Spleen (tissue), 11 donors: ENCODE measurements at regions not wholly inside any gene's neighbourhood (a gene's known extent, or its start where the extent isn't known, plus 50 kb on each side); places are given as distances from the start of the nearest gene placed in this dataset.
A peak's percentile ranks its signal among the peaks of the same experiment; 100 is the strongest.

Source experiments
- DNase-seq: peaks from one replicate; pipeline ENCODE4 v3.0.0-alpha.2; 2020
- H3K27ac ChIP-seq, 8 donors: fragments of 200-600 bp; sonication (generic) in 7 of 8; 1 replicate in 4 of 8; 2 replicates in 4 of 8; pipeline versions ENCODE4 v1.5.0 to v1.8.0; 2016 to 2021; ENCODE audit warnings: inconsistent platforms in 4 of 8, mild to moderate bottlenecking in 4 of 8, moderate library complexity in 1 of 8
- H3K27me3 ChIP-seq, 7 donors: fragments of 200-600 bp; sonication (generic) in 6 of 7; replicated peaks in 1 of 7; 1 replicate in 4 of 7; 2 replicates in 3 of 7; pipeline versions ENCODE4 v1.5.0 to v1.8.0; 2016 to 2021; ENCODE audit warnings: inconsistent platforms in 3 of 7, mild to moderate bottlenecking in 1 of 7
- H3K36me3 ChIP-seq, 6 donors: fragments of 200-600 bp; sonication (generic) in 5 of 6; 1 replicate in 4 of 6; 2 replicates in 2 of 6; pipeline versions ENCODE4 v1.5.0 to v1.8.0; 2016 to 2021; ENCODE audit warnings: inconsistent platforms in 2 of 6
- H3K4me1 ChIP-seq, 6 donors: fragments of 200-600 bp; sonication (generic) in 5 of 6; 1 replicate in 3 of 6; 2 replicates in 3 of 6; pipeline versions ENCODE4 v1.5.0 to v1.8.0; 2016 to 2021; ENCODE audit warnings: inconsistent platforms in 3 of 6
- H3K4me3 ChIP-seq, 8 donors: fragments of 200-600 bp; sonication (generic) in 7 of 8; 1 replicate in 4 of 8; 2 replicates in 4 of 8; pipeline versions ENCODE4 v1.5.0 to v1.8.0; 2016 to 2021; ENCODE audit warnings: inconsistent platforms in 4 of 8, mild to moderate bottlenecking in 4 of 8, moderate library complexity in 2 of 8
- H3K9me3 ChIP-seq, 8 donors: fragments of 200-600 bp; sonication (generic) in 7 of 8; 1 replicate in 4 of 8; 2 replicates in 4 of 8; pipeline versions ENCODE4 v1.5.0 to v1.8.0; 2016 to 2021; ENCODE audit warnings: inconsistent platforms in 4 of 8
- POLR2A ChIP-seq, 3 donors: fragments of 450-650 bp; IDR thresholded peaks; one replicate each; pipeline ENCODE4 v1.5.1; 2017; ENCODE audit warnings: antibody characterized with exemption in 3 of 3, mild to moderate bottlenecking in 1 of 3
- POLR2AphosphoS5 ChIP-seq, 3 donors: sonication (generic); formaldehyde crosslinking; IDR thresholded peaks; one replicate each; pipeline ENCODE4 v1.5.1; 2017; ENCODE audit warnings: antibody characterized with exemption in 3 of 3
- WGBS, 5 donors: extraction: QIAGEN DNeasy Blood & Tissue Kit in 3 of 5; methylation state at CpG; one replicate each; pipeline versions ENCODE4 v1.1.5 to v1.1.7; 2013 to 2018; 5-methylcytosine and 5-hydroxymethylcytosine counted together
- intact Hi-C: fragments of 100-400 bp; cut with DNase I; formaldehyde crosslinking; loops from one replicate; pipeline ENCODE4 v1.15.0; 2023; ENCODE audit warnings: low total_unique reads
- TF ChIP-seq, protein P1 (sequence below), 11 experiments: fragments of 200-600 bp in 7 of 11; fragments of 450-650 bp in 4 of 11; sonication (generic) in 4 of 11; IDR thresholded peaks in 8 of 11; conservative IDR thresholded peaks in 3 of 11; 1 replicate in 7 of 11; 2 replicates in 4 of 11; pipeline versions ENCODE4 v1.4.0 to v1.8.0; 2016 to 2021; ENCODE audit warnings: antibody characterized with exemption in 11 of 11, inconsistent platforms in 4 of 11, mild to moderate bottlenecking in 1 of 11
- donor health status: healthy with polysubstance abuse.
- donor health status: DM: no; HTN: no; CAD: no; lungs with moderate emphysema.
- donor health status: DM: no; HTN: no; CAD: no.
- donor health status: Bipolar disorder and iron deficiency.
- donor health status: healthy.
- donor health status: DM: no; HTN: no; CAD: no.
- donor health status: DM: yes; HTN: yes; CAD: no.

- Histone ChIP-seq H3K27me3 (peaks cover 4 to 96% (median 48%) of the 10 kb centered on the region in 7 donors), H3K4me1 (peaks cover 0 to 11% (median 8%) of the 10 kb centered on the region in 6 donors), H3K9me3 (no peaks in the 10 kb centered on the region), H3K4me3 (peak overlapping the region in 1 of 8 donors; percentile 46), H3K36me3 (no peaks in the 10 kb centered on the region), H3K27ac (no peak overlapping the region)
- 49 to 57% (median 54%) methylated on average over 7 of the region's 7 CpGs for WGBS, 5 donors
- no peak for DNase-seq
- TF ChIP-seq, protein P1, sequence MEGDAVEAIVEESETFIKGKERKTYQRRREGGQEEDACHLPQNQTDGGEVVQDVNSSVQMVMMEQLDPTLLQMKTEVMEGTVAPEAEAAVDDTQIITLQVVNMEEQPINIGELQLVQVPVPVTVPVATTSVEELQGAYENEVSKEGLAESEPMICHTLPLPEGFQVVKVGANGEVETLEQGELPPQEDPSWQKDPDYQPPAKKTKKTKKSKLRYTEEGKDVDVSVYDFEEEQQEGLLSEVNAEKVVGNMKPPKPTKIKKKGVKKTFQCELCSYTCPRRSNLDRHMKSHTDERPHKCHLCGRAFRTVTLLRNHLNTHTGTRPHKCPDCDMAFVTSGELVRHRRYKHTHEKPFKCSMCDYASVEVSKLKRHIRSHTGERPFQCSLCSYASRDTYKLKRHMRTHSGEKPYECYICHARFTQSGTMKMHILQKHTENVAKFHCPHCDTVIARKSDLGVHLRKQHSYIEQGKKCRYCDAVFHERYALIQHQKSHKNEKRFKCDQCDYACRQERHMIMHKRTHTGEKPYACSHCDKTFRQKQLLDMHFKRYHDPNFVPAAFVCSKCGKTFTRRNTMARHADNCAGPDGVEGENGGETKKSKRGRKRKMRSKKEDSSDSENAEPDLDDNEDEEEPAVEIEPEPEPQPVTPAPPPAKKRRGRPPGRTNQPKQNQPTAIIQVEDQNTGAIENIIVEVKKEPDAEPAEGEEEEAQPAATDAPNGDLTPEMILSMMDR (IDR thresholded peaks at IDR 0.05 in 8 of 11, conservative IDR thresholded peaks at IDR 0.05 in 3 of 11) = no peak
- TF ChIP-seq POLR2AphosphoS5 (IDR thresholded peaks at IDR 0.05) (no peak), POLR2A (IDR thresholded peaks at IDR 0.05) (no peak)
- intact Hi-C loops = no loop called here
These were observed 58.2 kb upstream of the DLX4 start for GRCh38 chr17:49910858-49911204.

DNA sequence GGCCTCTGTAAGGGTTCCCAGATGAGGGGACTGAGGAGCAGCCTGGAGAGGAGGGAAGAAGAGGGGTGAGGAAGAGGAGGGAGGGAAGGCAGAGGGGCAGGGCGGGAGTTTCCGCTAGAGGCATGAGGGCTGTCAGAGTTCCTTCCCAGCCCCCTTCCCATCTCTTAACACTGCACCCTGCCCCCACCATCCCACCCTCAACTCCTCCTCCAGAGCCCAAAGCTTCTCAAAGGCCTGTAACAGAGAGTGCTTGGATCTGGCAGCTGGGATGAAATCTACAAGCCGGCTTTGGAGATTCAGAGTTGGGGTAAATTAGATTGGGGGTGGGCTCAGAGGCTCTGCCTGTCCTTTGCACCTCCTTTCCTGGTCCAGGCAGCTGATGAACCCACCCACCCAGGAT lies 57.3 kb upstream of the DLX4 start:
- Histone ChIP-seq H3K4me3 (no peak overlapping the region), H3K9me3 (no peaks in the 10 kb centered on the region), H3K4me1 (peaks cover 0 to 11% (median 8%) of the 10 kb centered on the region in 6 donors), H3K27ac (no peak overlapping the region), H3K27me3 (peaks cover 4 to 98% (median 43%) of the 10 kb centered on the region in 7 donors), H3K36me3 (no peaks in the 10 kb centered on the region)
- WGBS, 5 donors = 70 to 82% (median 78%) methylated on average over 3 of the region's 3 CpGs
- no peak for DNase-seq
- TF ChIP-seq, protein P1 (IDR thresholded peaks at IDR 0.05 in 8 of 11, conservative IDR thresholded peaks at IDR 0.05 in 3 of 11) = no peak
- no peak for TF ChIP-seq POLR2A (IDR thresholded peaks at IDR 0.05)
- TF ChIP-seq POLR2AphosphoS5 (IDR thresholded peaks at IDR 0.05) = no peak
- intact Hi-C loops = no loop called here

GRCh38 chr17:49913226-49914095 lies 55.5 kb upstream of the DLX4 start:
- H3K27ac ChIP-seq = no peak overlapping the region
- no peaks in the 10 kb centered on the region for H3K9me3 ChIP-seq
- no peak for TF ChIP-seq POLR2AphosphoS5 (IDR thresholded peaks at IDR 0.05)
- no peak for TF ChIP-seq POLR2A (IDR thresholded peaks at IDR 0.05)
- TF ChIP-seq, protein P1 (IDR thresholded peaks at IDR 0.05 in 8 of 11, conservative IDR thresholded peaks at IDR 0.05 in 3 of 11) = no peak
- no peak for DNase-seq
- WGBS, 5 donors = 74 to 89% (median 84%) methylated on average over 10 to 11 of the region's 11 CpGs
- no peaks in the 10 kb centered on the region for H3K36me3 ChIP-seq
- H3K4me1 ChIP-seq = peaks cover 0 to 11% (median 8%) of the 10 kb centered on the region in 6 donors
- no peak overlapping the region for H3K4me3 ChIP-seq
- H3K27me3 ChIP-seq = peaks cover 4 to 87% (median 32%) of the 10 kb centered on the region in 7 donors
- intact Hi-C loops = no loop called here

DNA sequence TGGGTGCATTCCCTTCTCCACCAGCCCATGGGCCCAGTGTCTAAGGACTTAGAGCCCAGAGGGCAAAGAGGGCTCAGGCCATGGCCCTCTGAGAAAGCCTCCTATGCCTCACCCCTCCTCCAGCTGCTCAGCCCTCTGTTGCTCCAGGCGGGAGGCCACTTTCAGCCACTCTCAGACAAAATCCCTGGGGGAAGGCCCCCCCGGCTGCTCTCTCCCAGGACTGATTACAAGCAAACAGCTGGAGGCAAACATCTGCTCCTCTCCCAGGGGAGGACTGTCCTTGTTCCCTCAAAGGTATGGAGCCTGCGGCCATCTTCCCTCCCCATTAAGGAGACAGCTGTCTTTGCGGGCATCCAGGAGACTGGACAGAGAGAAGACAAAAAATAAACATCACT lies 54.9 kb upstream of the DLX4 start:
- Histone ChIP-seq H3K27ac (no peak overlapping the region), H3K4me1 (peaks cover 0 to 11% (median 8%) of the 10 kb centered on the region in 6 donors), H3K4me3 (no peak overlapping the region), H3K9me3 (no peaks in the 10 kb centered on the region), H3K36me3 (no peaks in the 10 kb centered on the region), H3K27me3 (peaks cover 4 to 81% (median 32%) of the 10 kb centered on the region in 7 donors)
- intact Hi-C loops = no loop called here
- WGBS, 5 donors = 64 to 75% (median 69%) methylated on average over 4 of the region's 4 CpGs
- DNase-seq = no peak
- TF ChIP-seq POLR2A (IDR thresholded peaks at IDR 0.05) (no peak), POLR2AphosphoS5 (IDR thresholded peaks at IDR 0.05) (no peak)
- TF ChIP-seq, protein P1 (IDR thresholded peaks at IDR 0.05 in 8 of 11, conservative IDR thresholded peaks at IDR 0.05 in 3 of 11) = no peak
